SK-N-SH (cell line): ENCODE measurements at regions not wholly inside any gene's neighbourhood (a gene's known extent, or its start where the extent isn't known, plus 50 kb on each side); places are given as distances from the start of the nearest gene placed in this dataset.
A peak's percentile ranks its signal among the peaks of the same experiment; 100 is the strongest.

Source experiments
- CTCF ChIA-PET: fragments of 300-600, 350-600 bp; formaldehyde crosslinking; extraction: SDS; loops from one replicate; lab custom pipeline; 2021; lab: Yijun Ruan, JAX
- POLR2A ChIA-PET: fragments of 350-600 bp; sonication (Branson Sonifier 250); formaldehyde crosslinking; extraction: SDS; loops from one replicate; lab custom pipeline; 2020; ENCODE audit warnings: antibody characterized with exemption, inconsistent platforms; lab: Yijun Ruan, JAX
- DNase-seq: peaks from one replicate; pipeline ENCODE4 v3.0.0; 2012
- H2AFZ ChIP-seq: fragments of 200-600 bp; sonication (generic); 2 replicates; pipeline ENCODE4 v1.8.1; 2016; ENCODE audit warnings: antibody characterized with exemption, mild to moderate bottlenecking, low read depth
- H3F3A ChIP-seq: fragments of 200-600 bp; sonication (generic); replicated peaks from 2 replicates; pipeline ENCODE3; 2016; ENCODE audit warnings: antibody characterized with exemption, mild to moderate bottlenecking; ENCODE audit not compliant: insufficient read depth
- H3K27ac ChIP-seq, 2 experiments: fragments of 200-500 bp in 1 of 2; fragments of 200-600 bp in 1 of 2; sonication (Bioruptor generic) in 1 of 2; sonication (generic), shearing (Covaris generic) in 1 of 2; 2 replicates each; pipeline versions ENCODE4 v1.5.1 to v1.6.1; 2014 to 2016; ENCODE audit warnings: low read depth in 2 of 2, inconsistent platforms in 1 of 2, low read length in 1 of 2, mild to moderate bottlenecking in 1 of 2, mixed read lengths in 1 of 2
- H3K27me3 ChIP-seq: fragments of 200-600 bp; sonication (generic), shearing (Covaris generic); 2 replicates; pipeline ENCODE4 v1.6.1; 2016; ENCODE audit warnings: mixed run types; ENCODE audit not compliant: insufficient read depth
- H3K36me3 ChIP-seq, 2 experiments: fragments of 200-500 bp in 1 of 2; fragments of 200-600 bp in 1 of 2; sonication (Bioruptor generic) in 1 of 2; sonication (generic) in 1 of 2; replicated peaks in 1 of 2; 2 replicates each; pipeline versions ENCODE3 to v1.5.1; 2014 to 2016; ENCODE audit warnings: low read length in 1 of 2, mild to moderate bottlenecking in 1 of 2; ENCODE audit not compliant: insufficient read depth in 2 of 2, control insufficient read depth in 1 of 2
- H3K4me1 ChIP-seq, 2 experiments: fragments of 200-500 bp in 1 of 2; fragments of 200-600 bp in 1 of 2; sonication (Bioruptor generic) in 1 of 2; sonication (generic), shearing (Covaris generic) in 1 of 2; 2 replicates each; pipeline versions ENCODE4 v1.5.1 to v1.6.1; 2014 to 2016; ENCODE audit warnings: low read depth in 1 of 2, low read length in 1 of 2, mixed run types in 1 of 2; ENCODE audit not compliant: insufficient read depth in 2 of 2, control insufficient read depth in 1 of 2
- H3K4me2 ChIP-seq: fragments of 200-600 bp; sonication (generic), shearing (Covaris generic); 2 replicates; pipeline ENCODE4 v1.6.1; 2017; ENCODE audit warnings: mixed run types
- H3K4me3 ChIP-seq, 2 experiments: fragments of 200-500 bp in 1 of 2; fragments of 200-600 bp in 1 of 2; sonication (Bioruptor generic) in 1 of 2; sonication (generic), shearing (Covaris generic) in 1 of 2; 2 replicates each; pipeline versions ENCODE4 v1.5.1 to v1.8.1; 2014 to 2016; ENCODE audit warnings: low read depth in 2 of 2, inconsistent platforms in 1 of 2, low read length in 1 of 2, mild to moderate bottlenecking in 1 of 2, mixed read lengths in 1 of 2, moderate library complexity in 1 of 2
- H3K79me2 ChIP-seq: fragments of 200-600 bp; sonication (generic); 2 replicates; pipeline ENCODE4 v1.8.1; 2017; ENCODE audit warnings: mild to moderate bottlenecking; ENCODE audit not compliant: insufficient read depth
- H3K9ac ChIP-seq: fragments of 200-600 bp; sonication (generic); 2 replicates; pipeline ENCODE4 v1.6.1; 2017; ENCODE audit warnings: mixed run types
- H3K9me2 ChIP-seq: fragments of 200-600 bp; sonication (generic); 2 replicates; pipeline ENCODE4 v1.6.1; 2017; ENCODE audit warnings: mixed run types
- H3K9me3 ChIP-seq: fragments of 200-600 bp; sonication (generic); 2 replicates; pipeline ENCODE4 v1.6.1; 2017; ENCODE audit warnings: mixed run types, mild to moderate bottlenecking, moderate library complexity
- H4K20me1 ChIP-seq: fragments of 200-600 bp; sonication (generic); 2 replicates; pipeline ENCODE4 v1.6.1; 2017; ENCODE audit warnings: mild to moderate bottlenecking, mixed run types; ENCODE audit not compliant: insufficient read depth
- CTCF ChIP-seq: fragments of 200-600 bp; sonication (generic); IDR thresholded peaks from 2 replicates; pipeline ENCODE4 v1.6.1; 2017; ENCODE audit warnings: antibody characterized with exemption, mild to moderate bottlenecking, moderate library complexity
- ELF1 ChIP-seq: IDR thresholded peaks from 2 replicates; pipeline ENCODE4 v1.4.0; 2012
- EP300 ChIP-seq, 2 experiments: IDR thresholded peaks; 2 replicates each; pipeline versions ENCODE4 v1.4.0 to v1.6.1; 2012; ENCODE audit warnings: borderline replicate concordance in 1 of 2, low read depth in 1 of 2, low read length in 1 of 2
- EZH2phosphoT487 ChIP-seq: fragments of 200-600 bp; sonication (generic); IDR thresholded peaks from 2 replicates; pipeline ENCODE4 v1.6.1; 2017; ENCODE audit warnings: low read depth, mixed run types, mild to moderate bottlenecking, antibody characterized with exemption, moderate library complexity, borderline replicate concordance
- FOXJ3 ChIP-seq: sonication (generic); formaldehyde crosslinking; IDR thresholded peaks from 2 replicates; pipeline ENCODE4 v1.5.1; 2020; ENCODE audit warnings: mild to moderate bottlenecking, missing genetic modification reagents
- GABPA ChIP-seq: IDR thresholded peaks from 2 replicates; pipeline ENCODE4 v1.4.0; 2012; ENCODE audit warnings: low read depth, mild to moderate bottlenecking
- GATA2 ChIP-seq: sonication (generic); formaldehyde crosslinking; IDR thresholded peaks from 2 replicates; pipeline ENCODE4 v1.5.0; 2020; ENCODE audit warnings: mild to moderate bottlenecking, missing genetic modification reagents
- JUND ChIP-seq: IDR thresholded peaks from 2 replicates; pipeline ENCODE4 v1.4.0; 2012
- MAX ChIP-seq: IDR thresholded peaks from 2 replicates; pipeline ENCODE4 v1.4.0; 2012; ENCODE audit warnings: low read depth
- MEF2A ChIP-seq: IDR thresholded peaks from 2 replicates; pipeline ENCODE4 v1.4.0; 2012; ENCODE audit warnings: low read depth, borderline replicate concordance
- NFIC ChIP-seq: IDR thresholded peaks from 2 replicates; pipeline ENCODE4 v1.4.0; 2012; ENCODE audit warnings: borderline replicate concordance
- RXRA ChIP-seq: IDR thresholded peaks from 2 replicates; pipeline ENCODE4 v1.4.0; 2012; ENCODE audit warnings: low read depth, mild to moderate bottlenecking, borderline replicate concordance
- SIN3A ChIP-seq: IDR thresholded peaks from 2 replicates; pipeline ENCODE4 v1.6.1; 2012; ENCODE audit warnings: low read depth, mild to moderate bottlenecking, low read length, moderate library complexity, borderline replicate concordance
- SMC3 ChIP-seq: IDR thresholded peaks from 2 replicates; pipeline ENCODE4 v1.6.1; 2012; ENCODE audit warnings: low read depth, low read length, improper control_type of control experiment
- TAF1 ChIP-seq: IDR thresholded peaks from 2 replicates; pipeline ENCODE4 v1.6.1; 2012; ENCODE audit warnings: low read depth, mild to moderate bottlenecking, low read length, moderate library complexity, borderline replicate concordance
- TCF12 ChIP-seq: IDR thresholded peaks from 2 replicates; pipeline ENCODE4 v1.4.0; 2012
- TEAD4 ChIP-seq: IDR thresholded peaks from 2 replicates; pipeline ENCODE4 v1.4.0; 2012; ENCODE audit warnings: mild to moderate bottlenecking, borderline replicate concordance; ENCODE audit not compliant: insufficient read depth
- USF1 ChIP-seq: IDR thresholded peaks from 2 replicates; pipeline ENCODE4 v1.4.0; 2012; ENCODE audit warnings: low read depth, borderline replicate concordance
- WGBS: methylation state at CpG from one replicate; pipeline ENCODE4 v1.1.6; 2017; ENCODE audit warnings: low lambda C conversion rate; 5-methylcytosine and 5-hydroxymethylcytosine counted together
- TF ChIP-seq, protein P1 (sequence below): IDR thresholded peaks from 2 replicates; pipeline ENCODE4; 2012
- TF ChIP-seq, protein P2 (sequence below): fragments of 150-350 bp; IDR thresholded peaks from 2 replicates; pipeline ENCODE4 v1.6.1; 2016; ENCODE audit warnings: mild to moderate bottlenecking, low read depth, low read length

DNA sequence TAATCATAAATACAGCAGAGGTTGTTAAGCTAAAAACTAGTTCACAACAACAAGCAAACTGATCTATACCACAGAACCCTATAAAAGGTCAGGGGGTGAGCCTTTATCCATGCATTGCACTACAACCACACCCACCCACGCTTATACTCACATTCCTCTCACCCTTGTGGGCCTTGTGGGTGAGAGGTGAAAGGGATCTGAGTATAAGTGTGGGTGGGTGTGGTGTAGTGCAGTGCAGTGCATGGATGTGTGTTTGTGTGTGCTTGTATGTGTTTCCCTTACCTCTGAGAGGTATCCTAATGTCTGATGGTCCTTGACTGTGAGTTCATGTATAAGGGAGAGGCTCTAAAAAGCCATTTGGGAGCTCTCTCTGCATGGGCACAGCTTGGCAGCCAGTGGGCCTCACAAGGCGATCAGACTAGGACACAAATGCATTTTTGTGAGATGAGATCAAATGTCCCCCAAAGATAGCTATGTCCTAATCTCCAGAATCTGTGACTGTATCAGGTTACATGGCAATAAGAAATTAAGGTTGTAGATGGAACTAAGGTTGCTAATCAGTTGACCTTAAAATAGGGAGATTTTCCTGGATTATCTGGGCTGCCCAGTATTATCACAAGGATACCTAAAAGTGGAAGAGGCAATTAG is 95.5 kb upstream of the DPT start:
- no peak for DNase-seq
- ChIA-PET CTCF (interaction anchor here (1.4 kb wide), 1 partner anchor 35 kb away, joined by 3 read pairs; no protein-coding TSS in a partner anchor), POLR2A (no interaction called here)

GRCh38 chr1:168825129-168825528 is 96.1 kb upstream of the DPT start:
- ChIA-PET CTCF (interaction anchor here (1.4 kb wide), 1 partner anchor 35 kb away, joined by 3 read pairs; no protein-coding TSS in a partner anchor), POLR2A (no interaction called here)
- DNase-seq = no peak
- no peaks in the 10 kb centered on the region for H4K20me1 ChIP-seq
- no peak overlapping the region for H3K9ac ChIP-seq
- H3K9me2 ChIP-seq = no peaks in the 10 kb centered on the region
- H3K36me3 ChIP-seq = no peaks in the 10 kb centered on the region
- H3F3A ChIP-seq = no peaks in the 10 kb centered on the region
- H3K27me3 ChIP-seq = no peaks in the 10 kb centered on the region
- H3K4me1 ChIP-seq = no peaks in the 10 kb centered on the region; a peak in 1 of 4 replicates
- H3K4me3 ChIP-seq = no peak overlapping the region
- no peak overlapping the region for H3K4me2 ChIP-seq
- H3K79me2 ChIP-seq = no peaks in the 10 kb centered on the region
- 25% methylated on average over 1 of the region's 1 CpG for WGBS
- no peak overlapping the region for H2AFZ ChIP-seq
- peak overlapping the region in 1 of 2 experiments; percentile 39; a peak in 1 of 4 replicates for H3K27ac ChIP-seq
- H3K9me3 ChIP-seq = no peaks in the 10 kb centered on the region
- TF ChIP-seq JUND (no peak), ELF1 (no peak), GATA2 (CRISPR knock-in tag) (no peak), TEAD4 (no peak), USF1 (no peak), GABPA (no peak), MAX (no peak), SIN3A (no peak), EZH2phosphoT487 (no peak), CTCF (no peak), FOXJ3 (CRISPR knock-in tag) (no peak), MEF2A (no peak), TAF1 (no peak), RXRA (no peak), NFIC (no peak), EP300 (IDR thresholded peaks at IDR 0.05; ENCODE audit: borderline replicate concordance in 1 of 2, low read depth in 1 of 2, low read length in 1 of 2) (no peak), SMC3 (no peak), TCF12 (no peak)
- TF ChIP-seq, protein P1, sequence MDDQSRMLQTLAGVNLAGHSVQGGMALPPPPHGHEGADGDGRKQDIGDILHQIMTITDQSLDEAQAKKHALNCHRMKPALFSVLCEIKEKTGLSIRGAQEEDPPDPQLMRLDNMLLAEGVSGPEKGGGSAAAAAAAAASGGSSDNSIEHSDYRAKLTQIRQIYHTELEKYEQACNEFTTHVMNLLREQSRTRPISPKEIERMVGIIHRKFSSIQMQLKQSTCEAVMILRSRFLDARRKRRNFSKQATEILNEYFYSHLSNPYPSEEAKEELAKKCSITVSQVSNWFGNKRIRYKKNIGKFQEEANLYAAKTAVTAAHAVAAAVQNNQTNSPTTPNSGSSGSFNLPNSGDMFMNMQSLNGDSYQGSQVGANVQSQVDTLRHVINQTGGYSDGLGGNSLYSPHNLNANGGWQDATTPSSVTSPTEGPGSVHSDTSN = no peak
- TF ChIP-seq, protein P2, sequence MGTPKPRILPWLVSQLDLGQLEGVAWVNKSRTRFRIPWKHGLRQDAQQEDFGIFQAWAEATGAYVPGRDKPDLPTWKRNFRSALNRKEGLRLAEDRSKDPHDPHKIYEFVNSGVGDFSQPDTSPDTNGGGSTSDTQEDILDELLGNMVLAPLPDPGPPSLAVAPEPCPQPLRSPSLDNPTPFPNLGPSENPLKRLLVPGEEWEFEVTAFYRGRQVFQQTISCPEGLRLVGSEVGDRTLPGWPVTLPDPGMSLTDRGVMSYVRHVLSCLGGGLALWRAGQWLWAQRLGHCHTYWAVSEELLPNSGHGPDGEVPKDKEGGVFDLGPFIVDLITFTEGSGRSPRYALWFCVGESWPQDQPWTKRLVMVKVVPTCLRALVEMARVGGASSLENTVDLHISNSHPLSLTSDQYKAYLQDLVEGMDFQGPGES = no peak
- TF ChIP-seq, all 33 proteins: peak for 0

More for the DNA sequence above, 95.5 kb upstream of the DPT start:
- H3K36me3 ChIP-seq = no peaks in the 10 kb centered on the region
- H3K27me3 ChIP-seq = no peaks in the 10 kb centered on the region
- 34% methylated on average over 2 of the region's 2 CpGs for WGBS
- H3K79me2 ChIP-seq = no peaks in the 10 kb centered on the region
- H3K4me2 ChIP-seq = no peak overlapping the region
- TF ChIP-seq MEF2A = no peak
- no peak for TF ChIP-seq TCF12
- TF ChIP-seq FOXJ3 (CRISPR knock-in tag) = no peak
- TF ChIP-seq TEAD4 = no peak
- H3K27ac ChIP-seq = no peak overlapping the region
- H3K4me1 ChIP-seq = no peaks in the 10 kb centered on the region; a peak in 1 of 4 replicates
- H4K20me1 ChIP-seq = no peaks in the 10 kb centered on the region
- H3F3A ChIP-seq = no peaks in the 10 kb centered on the region
- no peaks in the 10 kb centered on the region for H3K9me2 ChIP-seq
- no peak overlapping the region for H3K4me3 ChIP-seq
- no peak overlapping the region for H3K9ac ChIP-seq
- no peaks in the 10 kb centered on the region for H3K9me3 ChIP-seq
- H2AFZ ChIP-seq = no peak overlapping the region
